Hepatocyte (in vitro differentiated cells): ENCODE measurements at regions not wholly inside any gene's neighbourhood (a gene's known extent, or its start where the extent isn't known, plus 50 kb on each side); places are given as distances from the start of the nearest gene placed in this dataset.
A peak's percentile ranks its signal among the peaks of the same experiment; 100 is the strongest.

Source experiments
- DNase-seq: peaks from one replicate; pipeline ENCODE4 v3.0.0-alpha.2; 2016; ENCODE audit warnings: low spot score
- H2AFZ ChIP-seq: fragments of 200-600 bp; sonication (generic); 2 replicates; pipeline ENCODE4 v1.6.0; 2016; ENCODE audit warnings: antibody characterized with exemption, mild to moderate bottlenecking
- H3K27ac ChIP-seq: fragments of 200-600 bp; sonication (generic); 2 replicates; pipeline ENCODE4 v1.5.1; 2016; ENCODE audit warnings: mild to moderate bottlenecking
- H3K27me3 ChIP-seq: fragments of 200-600 bp; sonication (generic); 2 replicates; pipeline ENCODE4 v1.6.1; 2016
- H3K36me3 ChIP-seq: fragments of 200-600 bp; sonication (generic); replicated peaks from 2 replicates; pipeline ENCODE4 v1.5.1; 2016; ENCODE audit warnings: low read depth; ENCODE audit not compliant: insufficient read depth
- H3K4me1 ChIP-seq: fragments of 200-600 bp; sonication (generic); 2 replicates; pipeline ENCODE4 v1.5.1; 2016; ENCODE audit warnings: mild to moderate bottlenecking, moderate library complexity; ENCODE audit not compliant: insufficient read depth
- H3K4me2 ChIP-seq: fragments of 200-600 bp; sonication (generic); 2 replicates; pipeline ENCODE4 v1.6.0; 2016
- H3K4me3 ChIP-seq: fragments of 200-600 bp; sonication (generic); 2 replicates; pipeline ENCODE4 v1.5.1; 2016; ENCODE audit warnings: mild to moderate bottlenecking
- H3K79me2 ChIP-seq: fragments of 200-600 bp; sonication (generic); 2 replicates; pipeline ENCODE4 v1.6.0; 2017; ENCODE audit warnings: mild to moderate bottlenecking
- H3K9me2 ChIP-seq: fragments of 200-600 bp; sonication (generic); replicated peaks from 2 replicates; pipeline ENCODE4 v1.6.0; 2017; ENCODE audit warnings: mild to moderate bottlenecking; ENCODE audit not compliant: insufficient read depth
- H3K9me3 ChIP-seq: fragments of 200-600 bp; sonication (generic); 2 replicates; pipeline ENCODE4 v1.5.1; 2016; ENCODE audit warnings: low read depth, mild to moderate bottlenecking
- H4K20me1 ChIP-seq: fragments of 200-600 bp; sonication (generic); 2 replicates; pipeline ENCODE4 v1.6.0; 2016; ENCODE audit warnings: mild to moderate bottlenecking; ENCODE audit not compliant: insufficient read depth, poor library complexity, severe bottlenecking
- CTCF ChIP-seq: fragments of 200-600 bp; sonication (generic); IDR thresholded peaks from 2 replicates; pipeline ENCODE4 v1.5.1; 2016; ENCODE audit warnings: antibody characterized with exemption, mild to moderate bottlenecking; ENCODE audit not compliant: poor library complexity
- EZH2 ChIP-seq: fragments of 200-600 bp; sonication (generic); IDR thresholded peaks from 2 replicates; pipeline ENCODE4 v1.6.1; 2016; ENCODE audit warnings: antibody characterized with exemption, mild to moderate bottlenecking, borderline replicate concordance
- EZH2phosphoT487 ChIP-seq: fragments of 200-600 bp; sonication (generic); IDR thresholded peaks from one replicate; pipeline ENCODE4 v1.6.1; 2018; ENCODE audit warnings: antibody characterized with exemption, mild to moderate bottlenecking, low read depth, moderate library complexity; ENCODE audit not compliant: unreplicated experiment, severe bottlenecking
- WGBS: methylation state at CpG from one replicate; pipeline ENCODE4 v1.1.6; 2016; ENCODE audit warnings: low lambda C conversion rate; ENCODE audit errors: missing lambda C conversion rate; 5-methylcytosine and 5-hydroxymethylcytosine counted together

DNA sequence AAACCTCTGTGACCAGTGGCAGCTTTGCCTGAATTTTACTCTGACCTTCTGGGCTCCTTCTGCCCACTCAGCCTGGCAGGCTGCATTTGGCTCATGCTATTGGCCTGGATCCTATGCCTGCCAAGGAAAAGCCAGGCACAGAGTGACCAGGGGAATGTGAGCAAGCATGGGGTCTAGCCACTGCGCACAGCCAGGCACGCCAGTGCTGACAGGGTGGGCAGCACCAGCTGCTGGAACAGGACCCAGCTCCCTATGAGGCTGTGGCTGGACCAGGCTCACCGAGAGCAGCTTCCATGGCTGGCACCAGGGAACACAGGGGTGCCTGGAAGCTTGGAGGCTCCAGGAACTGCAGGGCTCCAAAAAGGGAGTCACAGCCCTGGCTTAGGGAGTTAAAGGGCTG is 311.5 kb upstream of the SYT4 start:
- Histone ChIP-seq H3K27ac (no peak overlapping the region), H3K27me3 (no peaks in the 10 kb centered on the region), H2AFZ (no peak overlapping the region), H4K20me1 (no peaks in the 10 kb centered on the region), H3K9me3 (no peaks in the 10 kb centered on the region), H3K79me2 (no peaks in the 10 kb centered on the region), H3K9me2 (no peaks in the 10 kb centered on the region), H3K4me2 (no peak overlapping the region), H3K4me3 (no peak overlapping the region), H3K4me1 (no peaks in the 10 kb centered on the region), H3K36me3 (no peaks in the 10 kb centered on the region)
- no peak for TF ChIP-seq EZH2phosphoT487
- TF ChIP-seq EZH2, result no peak
- TF ChIP-seq CTCF, result no peak
- DNase-seq, result no peak
- 93% methylated on average over 3 of the region's 3 CpGs for WGBS

DNA sequence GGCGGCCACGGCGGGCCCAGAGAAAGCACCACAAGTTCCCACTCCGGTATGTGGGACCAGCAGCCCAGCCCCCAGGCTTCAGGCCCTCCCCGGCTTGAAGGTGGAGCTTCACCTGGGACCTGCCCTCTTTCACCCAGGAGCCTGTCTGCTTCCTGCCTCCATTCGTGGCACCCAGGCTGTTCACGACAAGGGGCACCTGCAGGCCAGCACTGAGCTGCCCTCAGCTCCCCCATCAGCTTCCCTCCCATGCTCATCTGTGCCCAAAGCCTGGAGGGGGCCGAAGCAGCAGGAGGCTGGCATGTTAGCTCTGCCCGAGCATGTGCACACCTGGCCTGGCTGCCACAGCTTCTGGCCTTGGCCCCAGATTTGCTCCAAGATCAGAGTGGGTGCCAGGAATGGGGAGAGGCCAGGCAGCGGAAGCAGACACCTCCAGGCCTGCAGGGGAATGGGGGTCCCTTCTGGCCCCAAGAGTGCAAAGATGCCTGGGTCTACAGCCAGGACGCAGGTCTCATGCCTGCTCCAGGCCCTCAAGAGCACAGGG is 312.4 kb upstream of the SYT4 start:
- Histone ChIP-seq H3K36me3 (no peaks in the 10 kb centered on the region), H3K79me2 (no peaks in the 10 kb centered on the region), H3K27ac (no peak overlapping the region), H3K4me3 (no peak overlapping the region), H3K27me3 (no peaks in the 10 kb centered on the region), H4K20me1 (no peaks in the 10 kb centered on the region), H3K9me2 (no peaks in the 10 kb centered on the region), H3K9me3 (no peaks in the 10 kb centered on the region), H3K4me2 (no peak overlapping the region), H2AFZ (no peak overlapping the region), H3K4me1 (no peaks in the 10 kb centered on the region)
- DNase-seq, result no peak
- no peak for TF ChIP-seq EZH2
- 85% methylated on average over 11 of the region's 11 CpGs for WGBS

DNA sequence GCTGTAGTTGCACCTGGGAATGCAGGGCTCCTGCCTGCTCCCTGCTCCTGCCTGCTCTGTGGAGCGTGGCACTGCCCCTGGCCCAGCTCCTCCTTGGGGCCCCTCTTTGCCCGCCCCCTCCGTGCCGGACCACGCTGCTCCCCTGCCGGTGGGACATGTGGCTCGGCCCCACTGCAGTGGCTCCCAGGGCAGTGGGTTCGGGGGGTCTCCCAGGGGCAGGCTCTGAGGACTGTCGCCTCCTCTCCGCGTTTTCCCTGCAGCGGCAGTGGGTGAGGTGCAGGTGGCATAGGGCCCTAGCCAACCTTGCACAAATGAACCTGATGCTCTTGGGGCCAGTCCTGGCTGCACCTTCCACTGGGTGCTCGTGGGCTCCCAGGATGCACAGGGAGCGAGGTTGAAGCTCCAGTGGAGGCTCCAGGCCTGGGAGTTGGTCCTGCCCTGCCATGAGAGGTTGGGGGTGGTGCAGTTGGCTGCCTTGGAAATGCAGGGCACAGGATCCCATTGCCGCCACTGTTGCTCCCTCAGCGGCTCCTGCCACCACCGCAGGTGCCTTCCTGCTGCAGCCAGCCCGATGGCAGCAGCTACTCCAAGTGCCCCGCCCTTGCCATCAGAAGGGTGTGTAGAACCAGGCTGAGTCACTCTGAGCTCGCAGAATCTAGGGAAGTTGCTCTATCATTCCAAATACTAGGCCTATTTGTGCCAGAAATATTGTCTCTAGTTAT is 313.1 kb upstream of the SYT4 start:
- Histone ChIP-seq H3K27me3 (no peaks in the 10 kb centered on the region), H3K79me2 (no peaks in the 10 kb centered on the region), H3K27ac (no peak overlapping the region), H3K4me2 (no peak overlapping the region), H2AFZ (no peak overlapping the region), H3K4me1 (no peaks in the 10 kb centered on the region), H3K9me2 (no peaks in the 10 kb centered on the region), H4K20me1 (no peaks in the 10 kb centered on the region), H3K36me3 (no peaks in the 10 kb centered on the region), H3K4me3 (no peak overlapping the region), H3K9me3 (no peaks in the 10 kb centered on the region)
- TF ChIP-seq CTCF (no peak), EZH2 (no peak), EZH2phosphoT487 (no peak)
- WGBS, result 92% methylated on average over 19 of the region's 20 CpGs
- DNase-seq, result peak; percentile 12

GRCh38 chr18:43592269-43592668 is 315.0 kb upstream of the SYT4 start:
- 81% methylated on average over 2 of the region's 2 CpGs for WGBS
- no peak for DNase-seq

More at GRCh38 chr18:43592269-43592668, 315.0 kb upstream of the SYT4 start:
- Histone ChIP-seq H3K36me3 (no peaks in the 10 kb centered on the region), H3K4me2 (no peak overlapping the region), H3K4me1 (no peaks in the 10 kb centered on the region), H3K79me2 (no peaks in the 10 kb centered on the region), H2AFZ (no peak overlapping the region), H4K20me1 (no peaks in the 10 kb centered on the region), H3K27me3 (no peaks in the 10 kb centered on the region), H3K9me2 (no peaks in the 10 kb centered on the region), H3K9me3 (no peaks in the 10 kb centered on the region), H3K27ac (no peak overlapping the region), H3K4me3 (no peak overlapping the region)
- TF ChIP-seq EZH2 (no peak), EZH2phosphoT487 (no peak), CTCF (no peak)
